H4 (cell line): ENCODE measurements at regions not wholly inside any gene's neighbourhood (a gene's known extent, or its start where the extent isn't known, plus 50 kb on each side); places are given as distances from the start of the nearest gene placed in this dataset.

ENCODE experiments used
- DNase-seq: peaks from one replicate; pipeline ENCODE4 v3.0.0-alpha.2; 2015; ENCODE audit warnings: low spot score

- DNase-seq, result no peak
Observed at GRCh38 chr5:171682801-171683200, 102.8 kb upstream of the SMIM23 start.

- DNase-seq, result no peak
Observed at GRCh38 chr5:171684169-171684568, 101.4 kb upstream of the SMIM23 start.

GRCh38 chr5:171688696-171689495, 96.7 kb upstream of the SMIM23 start:
- no peak for DNase-seq

DNA sequence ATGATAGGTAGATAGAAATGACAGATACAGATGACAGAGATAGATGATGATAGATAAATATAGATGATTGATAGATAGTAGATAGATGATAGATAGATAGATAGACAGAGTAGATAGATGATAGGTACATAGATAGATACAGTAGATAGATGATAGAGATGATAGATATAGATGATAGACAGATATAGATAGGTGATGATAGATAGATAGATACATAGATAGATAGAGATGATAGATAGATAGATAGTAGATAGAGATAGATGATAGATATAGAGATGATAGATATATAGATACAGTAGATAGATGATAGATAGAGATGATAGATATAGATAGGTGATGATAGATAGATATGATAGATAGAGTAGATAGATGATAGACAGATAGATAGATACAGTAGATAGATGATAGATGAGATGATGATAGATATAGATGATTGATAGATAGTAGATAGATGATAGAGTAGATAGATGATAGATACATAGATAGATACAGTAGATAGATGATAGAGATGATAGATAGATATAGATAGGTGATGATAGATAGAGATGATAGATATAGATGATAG, 95.7 kb upstream of the SMIM23 start:
- DNase-seq, result no peak

GRCh38 chr5:171692107-171692506, 93.5 kb upstream of the SMIM23 start:
- DNase-seq, result no peak

DNA sequence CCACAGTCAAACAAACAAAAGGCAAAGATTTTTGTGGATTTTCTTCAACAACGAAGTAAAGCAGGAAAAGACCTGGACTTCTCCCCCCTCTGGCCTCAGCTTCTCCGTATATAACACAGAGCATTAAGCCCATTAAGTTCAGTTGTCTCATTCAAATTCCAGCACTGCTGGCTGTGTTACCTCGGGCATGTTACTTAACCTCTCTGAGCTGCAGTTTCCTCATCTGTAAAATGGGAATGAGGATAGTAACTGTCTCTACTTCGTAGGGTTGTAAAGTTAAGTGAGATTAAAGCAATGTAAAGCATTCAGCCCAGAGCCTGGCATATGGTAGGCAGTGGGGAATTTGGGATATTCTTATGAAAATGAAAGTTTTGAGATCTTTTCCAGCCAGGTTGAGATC, 92.7 kb upstream of the SMIM23 start:
- DNase-seq, result no peak

DNA sequence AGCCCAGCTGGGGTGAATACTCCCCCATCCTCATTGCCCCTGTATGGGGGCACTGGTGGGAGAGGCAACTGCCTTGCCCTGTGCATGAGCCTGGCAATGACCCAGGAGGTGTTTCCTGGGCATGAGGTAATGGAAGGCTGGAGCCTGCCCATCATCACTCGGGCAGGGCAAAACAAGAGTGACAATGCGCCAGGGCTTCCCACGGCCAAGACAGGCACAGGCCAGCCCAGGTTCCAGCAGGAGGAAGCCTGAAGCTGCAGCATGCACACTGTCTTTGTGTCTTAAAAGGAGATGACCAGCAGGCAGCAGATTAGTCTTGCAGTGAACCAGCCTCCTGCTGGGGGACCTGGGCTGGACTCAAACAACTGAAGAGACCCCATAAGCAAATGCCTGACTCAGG, 92.2 kb upstream of the SMIM23 start:
- no peak for DNase-seq

DNA sequence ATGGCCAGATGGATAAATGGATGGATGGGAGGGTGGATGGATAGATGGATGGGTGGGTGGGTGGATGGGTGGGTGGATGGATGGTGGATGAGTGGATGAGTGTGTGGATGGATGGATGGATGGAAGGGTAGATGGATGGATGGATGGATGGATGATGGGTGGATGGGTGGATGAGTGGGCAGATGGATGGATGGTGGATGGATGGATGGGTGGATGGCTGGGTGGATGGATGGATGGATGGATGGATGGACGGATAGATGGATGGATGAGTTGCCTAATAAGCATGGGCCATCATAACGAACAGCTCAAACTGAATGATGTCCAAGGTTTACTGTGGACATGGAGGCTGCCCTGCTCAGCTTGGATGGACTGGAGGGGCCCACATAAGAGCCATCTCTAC, 89.8 kb upstream of the SMIM23 start:
- DNase-seq, result no peak

DNA sequence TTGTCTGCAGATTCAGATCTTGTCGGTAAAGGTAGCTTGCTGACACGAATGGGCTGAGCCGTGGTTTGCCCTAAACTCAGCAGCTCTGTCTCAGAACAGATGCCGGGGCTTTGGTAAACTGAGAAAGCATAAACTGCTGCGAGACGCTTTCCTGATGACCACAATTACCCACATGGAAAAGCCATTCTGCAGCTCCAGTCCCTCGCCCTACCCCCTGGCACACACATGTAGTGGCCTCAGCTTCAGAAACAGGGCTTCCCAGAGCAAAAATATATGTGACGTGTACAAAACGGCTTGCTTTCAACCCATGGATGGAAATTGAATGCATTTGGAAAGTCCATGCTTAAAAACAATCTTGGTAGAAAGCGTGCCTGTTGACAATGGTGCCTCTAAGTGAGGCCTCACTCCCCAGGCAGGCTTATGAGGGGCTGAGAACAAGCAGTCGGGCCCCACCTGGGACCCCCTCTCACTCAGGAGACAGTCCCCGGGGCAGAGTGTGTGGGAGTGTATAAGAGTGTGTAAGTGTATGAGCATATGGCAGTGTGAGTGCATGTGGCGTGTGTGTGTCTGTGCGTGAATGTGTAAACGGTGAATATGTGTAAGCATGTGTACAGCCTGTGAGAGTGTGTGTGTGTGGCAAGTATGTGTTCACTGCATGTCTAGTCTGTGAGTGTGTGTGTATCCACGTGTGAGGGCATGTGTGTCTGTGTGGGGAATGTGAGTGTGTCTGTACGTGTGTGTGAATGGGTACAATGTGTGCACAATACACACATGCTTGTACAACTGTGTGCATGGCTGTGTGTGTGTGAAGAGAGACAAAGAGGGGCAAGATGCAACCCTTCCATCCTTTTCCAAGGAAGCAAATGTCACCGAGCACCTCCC, 88.2 kb upstream of the SMIM23 start:
- DNase-seq, result no peak

- DNase-seq, result no peak
Observed at GRCh38 chr5:171700318-171700912, 85.2 kb upstream of the SMIM23 start.

DNA sequence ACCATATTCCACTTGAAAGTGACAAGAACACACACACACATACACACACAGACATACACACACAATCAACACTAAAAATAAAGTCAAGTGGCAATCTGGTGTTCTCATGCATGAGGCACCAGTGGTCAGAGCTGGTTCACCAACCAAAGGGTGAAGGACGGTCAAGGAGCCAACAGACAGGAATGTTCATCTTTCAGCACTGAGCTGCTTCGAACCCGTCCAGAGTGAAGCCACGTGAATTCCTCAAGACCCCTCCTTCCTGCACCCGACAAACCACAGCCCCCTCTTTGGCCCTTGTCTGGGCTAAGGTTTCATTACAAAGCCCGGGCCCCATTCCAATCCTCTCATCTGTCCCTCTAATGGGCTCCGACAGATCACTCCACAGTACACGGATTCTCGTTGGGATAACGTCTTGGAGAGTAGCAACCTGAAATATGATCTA, 84.5 kb upstream of the SMIM23 start:
- DNase-seq, result no peak

DNA sequence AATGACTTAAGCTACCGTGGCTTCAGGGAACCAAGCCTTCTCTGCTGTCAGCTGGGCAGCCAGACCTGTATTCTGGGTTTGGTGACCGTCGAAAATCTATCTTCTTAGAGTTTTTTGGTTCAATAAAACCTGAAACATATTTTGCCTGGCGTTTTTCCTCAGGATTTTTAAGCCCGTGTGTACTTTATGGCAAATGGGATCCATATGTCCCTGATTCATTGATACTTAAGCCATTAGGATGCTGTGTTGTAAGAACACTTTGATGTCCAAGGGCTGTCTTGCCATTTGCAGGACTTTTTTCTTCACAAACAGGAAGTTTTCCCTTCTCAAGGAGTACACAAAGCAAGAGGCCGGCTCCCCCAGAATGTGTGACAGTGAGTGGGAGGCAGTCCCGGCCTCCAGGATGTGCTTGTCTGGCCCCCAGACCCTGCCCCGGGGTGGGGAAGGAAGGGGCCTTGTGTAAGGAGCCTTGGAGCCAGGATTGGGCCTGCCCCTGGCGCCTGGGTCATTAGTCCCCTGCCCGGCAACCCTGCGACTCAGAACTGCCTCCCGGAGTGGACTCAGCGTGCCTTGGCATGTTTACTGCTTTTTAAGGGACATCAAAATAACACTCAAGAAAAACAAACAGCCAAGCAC, 83.4 kb upstream of the SMIM23 start:
- DNase-seq, result no peak

DNA sequence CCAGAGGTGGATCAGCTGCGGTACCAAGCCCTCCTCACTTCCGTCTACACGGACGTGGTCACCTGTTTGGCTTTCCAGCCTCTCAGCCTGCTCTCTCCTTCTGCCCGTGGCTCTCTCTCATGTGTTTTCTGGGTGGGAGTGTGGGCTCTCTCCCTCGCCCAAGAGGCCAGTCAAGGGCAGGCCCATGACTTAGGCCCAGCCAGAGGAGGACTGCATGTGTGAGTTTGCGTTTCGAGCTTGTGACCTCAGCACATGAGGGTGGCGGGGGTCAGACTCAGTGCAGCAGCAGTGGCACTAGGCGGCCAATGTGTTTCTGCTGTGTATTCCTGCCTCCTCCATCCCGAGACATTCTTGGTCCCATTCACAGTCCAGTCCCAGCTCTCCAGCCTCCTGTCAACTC, 82.5 kb upstream of the SMIM23 start:
- DNase-seq, result no peak

DNA sequence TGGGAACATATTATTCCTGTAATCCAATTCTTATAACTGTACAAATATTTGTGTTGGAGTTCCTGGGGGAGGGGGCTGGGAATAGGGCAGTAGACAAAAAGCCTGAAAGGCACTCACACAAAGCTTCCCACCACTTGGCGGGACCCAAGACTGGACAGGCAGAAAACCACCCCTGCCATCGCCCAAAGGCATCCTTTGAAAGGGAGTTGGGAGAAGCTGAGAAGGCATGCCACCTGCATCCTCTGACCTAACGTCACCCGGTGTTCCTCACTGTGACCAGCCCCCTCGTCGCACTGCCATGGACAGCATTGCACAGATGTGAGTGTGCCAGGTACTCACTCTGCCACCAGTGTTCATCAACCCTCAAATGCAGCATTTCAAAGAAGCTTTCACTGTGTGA, 80.6 kb upstream of the SMIM23 start:
- no peak for DNase-seq

- DNase-seq, result no peak
Observed at GRCh38 chr5:171705830-171706468, 79.7 kb upstream of the SMIM23 start.

DNA sequence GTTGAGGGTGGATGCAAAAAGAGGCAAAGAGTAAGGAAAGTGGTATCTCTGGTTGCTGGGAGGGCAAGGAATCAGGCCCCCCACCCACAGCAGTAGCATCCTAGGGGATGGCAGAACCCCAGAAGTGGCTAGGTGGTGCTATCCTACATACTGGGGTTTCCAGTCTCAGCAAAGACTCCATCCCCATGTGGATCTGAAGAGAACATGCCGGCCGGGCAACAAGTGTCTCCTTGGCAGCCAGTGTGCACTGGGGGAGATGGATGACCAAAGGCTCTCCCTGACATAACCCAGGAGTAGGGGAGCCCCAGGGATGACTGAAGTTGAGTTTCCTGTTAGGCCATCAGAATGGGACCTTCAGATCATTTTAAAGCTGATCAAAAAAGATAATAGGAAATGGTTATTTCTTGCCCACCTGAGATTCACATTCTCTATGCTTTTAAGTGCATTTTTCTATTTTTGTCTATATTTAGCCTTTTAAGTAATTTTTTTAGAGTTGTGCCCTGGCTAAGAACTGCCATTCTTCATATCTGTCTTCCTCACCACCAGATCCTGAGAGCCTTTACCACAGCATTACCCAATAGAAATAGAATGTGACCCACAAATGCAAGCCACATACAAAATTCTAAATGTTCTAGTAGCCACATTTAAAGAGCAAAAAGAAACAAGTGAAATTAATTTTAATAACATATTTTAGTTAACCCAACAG, 78.7 kb upstream of the SMIM23 start:
- DNase-seq, result no peak

GRCh38 chr5:171707442-171707792, 78.2 kb upstream of the SMIM23 start:
- DNase-seq, result no peak

DNA sequence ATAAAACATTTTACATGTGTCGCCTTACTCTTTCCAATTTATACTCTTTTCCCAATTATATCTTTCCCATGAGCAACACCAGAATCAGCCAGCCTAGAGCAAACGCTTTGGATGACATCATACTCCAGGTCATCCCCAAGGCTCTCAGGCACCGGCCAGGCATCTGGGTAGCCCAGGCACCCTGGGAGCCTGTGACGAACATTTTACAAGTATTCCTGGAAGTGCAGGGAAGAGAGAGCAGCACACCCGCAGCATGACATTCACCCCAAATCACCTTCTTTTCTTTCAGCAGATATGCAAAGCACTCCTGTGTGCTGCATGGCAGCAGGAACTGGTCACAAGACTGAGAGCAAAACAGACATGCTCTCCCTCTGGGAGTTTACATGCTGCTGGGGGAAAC, 75.7 kb upstream of the SMIM23 start:
- no peak for DNase-seq

- DNase-seq, result no peak
Observed at GRCh38 chr5:171710451-171711024, 75.1 kb upstream of the SMIM23 start.

DNA sequence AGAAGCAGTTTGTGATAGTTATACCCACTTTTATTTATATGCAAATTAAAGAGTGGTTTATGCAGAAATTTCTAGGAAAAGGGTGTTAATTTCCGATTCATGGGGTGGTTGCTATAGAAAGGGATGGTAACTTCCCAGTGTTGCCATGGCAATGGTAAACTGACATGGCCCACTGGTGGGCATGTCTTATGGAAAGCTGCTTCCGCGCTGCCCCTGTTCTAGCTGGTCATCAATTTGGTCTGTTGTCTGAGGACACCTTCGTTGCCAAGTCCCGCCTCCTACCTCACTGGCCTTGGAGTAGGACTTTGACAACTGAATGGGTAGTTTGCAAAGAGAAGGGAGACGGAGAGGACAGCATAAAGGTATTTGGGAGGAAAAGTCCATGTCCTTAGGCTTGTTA, 74.0 kb upstream of the SMIM23 start:
- DNase-seq, result no peak
